H9 (cell line): ENCODE measurements at regions not wholly inside any gene's neighbourhood (a gene's known extent, or its start where the extent isn't known, plus 50 kb on each side); places are given as distances from the start of the nearest gene placed in this dataset.

Experiments used
- DNase-seq: peaks from one replicate; pipeline ENCODE4 v3.0.0-alpha.2; 2017
- H2AFZ ChIP-seq: one replicate; pipeline ENCODE4 v1.6.1; 2013; ENCODE audit warnings: mild to moderate bottlenecking, low read length, control low read depth, moderate library complexity
- H2AK5ac ChIP-seq: 2 replicates; pipeline ENCODE4 v1.6.1; 2013; ENCODE audit warnings: low read length, control low read depth, mixed read lengths; ENCODE audit not compliant: insufficient read length
- H2BK120ac ChIP-seq: one replicate; pipeline ENCODE4 v1.6.1; 2013; ENCODE audit warnings: low read depth, mild to moderate bottlenecking, low read length, control low read depth, inconsistent platforms; ENCODE audit not compliant: poor library complexity, severe bottlenecking
- H2BK12ac ChIP-seq: 2 replicates; pipeline ENCODE4 v1.6.1; 2013; ENCODE audit warnings: low read length, control low read depth, mixed read lengths, low read depth; ENCODE audit not compliant: insufficient read length
- H2BK15ac ChIP-seq: 2 replicates; pipeline ENCODE4 v1.6.1; 2013; ENCODE audit warnings: low read depth, low read length, control low read depth
- H2BK20ac ChIP-seq: one replicate; pipeline ENCODE4 v1.6.1; 2013; ENCODE audit warnings: low read depth, mild to moderate bottlenecking, low read length, control low read depth, inconsistent platforms; ENCODE audit not compliant: poor library complexity, severe bottlenecking
- H2BK5ac ChIP-seq: 2 replicates; pipeline ENCODE4 v1.6.1; 2013; ENCODE audit warnings: low read length, control low read depth, mixed read lengths; ENCODE audit not compliant: insufficient read length
- H3K14ac ChIP-seq: 2 replicates; pipeline ENCODE4 v1.6.1; 2013; ENCODE audit warnings: low read length, control low read depth; ENCODE audit not compliant: insufficient read depth
- H3K18ac ChIP-seq: 2 replicates; pipeline ENCODE4 v1.6.1; 2013; ENCODE audit warnings: low read depth, mild to moderate bottlenecking, mixed read lengths, low read length, control low read depth; ENCODE audit not compliant: insufficient read length
- H3K23ac ChIP-seq: 2 replicates; pipeline ENCODE4 v1.6.1; 2013; ENCODE audit warnings: low read length, control low read depth, mixed read lengths, low read depth; ENCODE audit not compliant: insufficient read length
- H3K23me2 ChIP-seq: 2 replicates; pipeline ENCODE4 v1.6.1; 2013; ENCODE audit warnings: low read depth, mild to moderate bottlenecking, mixed read lengths, low read length, control low read depth; ENCODE audit not compliant: insufficient read length, poor library complexity, severe bottlenecking
- H3K27ac ChIP-seq: 2 replicates; pipeline ENCODE4 v1.5.1; 2013; ENCODE audit warnings: low read length, control low read depth, mixed read lengths, low read depth; ENCODE audit not compliant: insufficient read length
- H3K27me3 ChIP-seq: 2 replicates; pipeline ENCODE4 v1.6.1; 2013; ENCODE audit warnings: low read length, control low read depth, inconsistent platforms; ENCODE audit not compliant: insufficient read depth
- H3K4ac ChIP-seq: 2 replicates; pipeline ENCODE4 v1.6.1; 2013; ENCODE audit warnings: low read depth, mild to moderate bottlenecking, control low read depth, inconsistent platforms, low read length, moderate library complexity
- H3K4me1 ChIP-seq: 2 replicates; pipeline ENCODE4 v1.6.1; 2013; ENCODE audit warnings: low read length, control low read depth, inconsistent platforms; ENCODE audit not compliant: insufficient read depth
- H3K4me2 ChIP-seq: 2 replicates; pipeline ENCODE4 v1.6.1; 2013; ENCODE audit warnings: low read length, control low read depth, mixed read lengths; ENCODE audit not compliant: insufficient read length, insufficient read depth
- H3K56ac ChIP-seq: 2 replicates; pipeline ENCODE4 v1.6.1; 2013; ENCODE audit warnings: low read depth, mild to moderate bottlenecking, mixed read lengths, low read length, control low read depth; ENCODE audit not compliant: insufficient read length
- H3K79me1 ChIP-seq: 2 replicates; pipeline ENCODE4 v1.6.1; 2013; ENCODE audit warnings: low read depth, mild to moderate bottlenecking, moderate library complexity, low read length, control low read depth, inconsistent platforms; ENCODE audit not compliant: insufficient read depth, poor library complexity, severe bottlenecking
- H3K79me2 ChIP-seq: 2 replicates; pipeline ENCODE4 v1.6.1; 2013; ENCODE audit warnings: low read length, control low read depth, inconsistent platforms; ENCODE audit not compliant: insufficient read depth
- H3K9ac ChIP-seq: 2 replicates; pipeline ENCODE4 v1.6.1; 2013; ENCODE audit warnings: low read length, control low read depth, mixed read lengths; ENCODE audit not compliant: insufficient read length; ENCODE audit errors: extremely low read depth
- H3K9me3 ChIP-seq: one replicate; pipeline ENCODE4 v1.6.1; 2013; ENCODE audit warnings: low read depth, low read length, inconsistent platforms; ENCODE audit not compliant: control insufficient read depth
- H3T11ph ChIP-seq: one replicate; pipeline ENCODE4 v1.6.1; 2013; ENCODE audit warnings: mild to moderate bottlenecking, low read length, control low read depth, inconsistent platforms
- H4K20me1 ChIP-seq: one replicate; pipeline ENCODE4 v1.6.1; 2013; ENCODE audit not compliant: control insufficient read depth, insufficient read length, insufficient read depth
- H4K5ac ChIP-seq: 2 replicates; pipeline ENCODE4 v1.6.1; 2013; ENCODE audit warnings: low read depth, mild to moderate bottlenecking, mixed read lengths, low read length, control low read depth; ENCODE audit not compliant: insufficient read length
- H4K8ac ChIP-seq: replicated peaks from 2 replicates; pipeline ENCODE4 v1.6.1; 2013; ENCODE audit warnings: low read length, control low read depth, mixed read lengths, low read depth; ENCODE audit not compliant: insufficient read length
- H4K91ac ChIP-seq: 2 replicates; pipeline ENCODE4 v1.6.1; 2013; ENCODE audit warnings: low read depth, mild to moderate bottlenecking, moderate library complexity, mixed read lengths, low read length, control low read depth; ENCODE audit not compliant: insufficient read length
- H3K27ac Mint-ChIP-seq, 3 experiments: 2 replicates in 2 of 3; 3 replicates in 1 of 3; pipeline ENCODE4 v1.8.0; 2020 to 2021; ENCODE audit warnings: mixed read lengths in 3 of 3, mild to moderate bottlenecking in 1 of 3, moderate library complexity in 1 of 3
- H3K27me3 Mint-ChIP-seq: 2 replicates; pipeline ENCODE4 v1.8.0; 2021; ENCODE audit warnings: low read depth, mild to moderate bottlenecking, moderate library complexity, mixed read lengths
- H3K36me3 Mint-ChIP-seq, 3 experiments: 2 replicates in 2 of 3; 3 replicates in 1 of 3; pipeline ENCODE4 v1.8.0; 2020 to 2021; ENCODE audit warnings: low read depth in 3 of 3, mixed read lengths in 3 of 3; ENCODE audit not compliant: insufficient read depth in 1 of 3
- H3K4me1 Mint-ChIP-seq, 2 experiments: 2 replicates each; pipeline ENCODE4 v1.8.0; 2020; ENCODE audit warnings: mixed read lengths in 2 of 2
- H3K4me3 Mint-ChIP-seq, 2 experiments: 2 replicates in 1 of 2; 3 replicates in 1 of 2; pipeline ENCODE4 v1.8.0; 2020 to 2021; ENCODE audit warnings: mild to moderate bottlenecking in 2 of 2, mixed read lengths in 2 of 2, moderate library complexity in 1 of 2
- H3K9me3 Mint-ChIP-seq, 2 experiments: 2 replicates in 1 of 2; 3 replicates in 1 of 2; pipeline ENCODE4 v1.8.0; 2020; ENCODE audit warnings: mild to moderate bottlenecking in 2 of 2, mixed read lengths in 2 of 2, moderate library complexity in 1 of 2
- CTCF ChIP-seq: fragments of 200-600 bp; sonication (generic); conservative IDR thresholded peaks from 3 replicates; pipeline ENCODE4 v1.8.0; 2021; ENCODE audit warnings: antibody characterized with exemption, mild to moderate bottlenecking
- WGBS: extraction: QIAGEN DNeasy Blood & Tissue Kit; methylation state at CpG from one replicate; pipeline ENCODE4 v1.1.7; 2013; ENCODE audit warnings: missing lambda C conversion rate, low lambda C conversion rate, mixed read lengths; ENCODE audit not compliant: insufficient read length; ENCODE audit errors: extremely low coverage; 5-methylcytosine and 5-hydroxymethylcytosine counted together

GRCh38 chr4:66564901-66565651 lies 894.8 kb upstream of the EPHA5 start:
- H2AK5ac ChIP-seq = no peak overlapping the region
- no peak overlapping the region for H3K56ac ChIP-seq
- no peak overlapping the region for H3K14ac ChIP-seq
- no peaks in the 10 kb centered on the region for H3K23me2 ChIP-seq
- H2BK20ac ChIP-seq = no peak overlapping the region
- no CpG with 5 or more reads among the region's 12 CpGs for WGBS
- Mint-ChIP-seq H3K4me1 (no peaks in the 10 kb centered on the region), H3K27me3 (no peaks in the 10 kb centered on the region), H3K9me3 (no peaks in the 10 kb centered on the region; a peak in 1 of 5 replicates), H3K27ac (no peak overlapping the region), H3K36me3 (0 out of 7 replicates have a peak, but pooled peaks cover 0 to 3% (median 0%) of the 10 kb centered on the region in 3 experiments), H3K4me3 (no peak overlapping the region)
- no peaks in the 10 kb centered on the region for H3K9me3 ChIP-seq
- H3T11ph ChIP-seq = no peak overlapping the region
- H2BK5ac ChIP-seq = no peak overlapping the region
- no peak overlapping the region for H3K23ac ChIP-seq
- no peak overlapping the region for H3K4me2 ChIP-seq
- H3K27ac ChIP-seq = no peak overlapping the region
- no peak overlapping the region for H2BK15ac ChIP-seq
- H3K18ac ChIP-seq = no peak overlapping the region
- H3K79me2 ChIP-seq = no peaks in the 10 kb centered on the region
- H3K79me1 ChIP-seq = no peaks in the 10 kb centered on the region
- H4K91ac ChIP-seq = no peak overlapping the region
- H2BK120ac ChIP-seq = no peak overlapping the region
- no peak for TF ChIP-seq CTCF
- H3K4me1 ChIP-seq = no peaks in the 10 kb centered on the region
- DNase-seq = no peak
- H2AFZ ChIP-seq = no peak overlapping the region
- H2BK12ac ChIP-seq = no peak overlapping the region
- no peaks in the 10 kb centered on the region for H4K20me1 ChIP-seq
- no peak overlapping the region for H4K8ac ChIP-seq
- no peak overlapping the region for H4K5ac ChIP-seq
- no peak overlapping the region for H3K9ac ChIP-seq
- H3K4ac ChIP-seq = no peak overlapping the region
- no peaks in the 10 kb centered on the region for H3K27me3 ChIP-seq
